ENCODE measurements at regions not wholly inside any gene's neighbourhood (a gene's known extent, or its start where the extent isn't known, plus 50 kb on each side); places are given as distances from the start of the nearest gene placed in this dataset.
"Not testable (repeated sequence)": the region's sequence is repeated elsewhere in the genome, so short reads cannot be mapped to it uniquely, and the experiment has no call there.

DNA sequence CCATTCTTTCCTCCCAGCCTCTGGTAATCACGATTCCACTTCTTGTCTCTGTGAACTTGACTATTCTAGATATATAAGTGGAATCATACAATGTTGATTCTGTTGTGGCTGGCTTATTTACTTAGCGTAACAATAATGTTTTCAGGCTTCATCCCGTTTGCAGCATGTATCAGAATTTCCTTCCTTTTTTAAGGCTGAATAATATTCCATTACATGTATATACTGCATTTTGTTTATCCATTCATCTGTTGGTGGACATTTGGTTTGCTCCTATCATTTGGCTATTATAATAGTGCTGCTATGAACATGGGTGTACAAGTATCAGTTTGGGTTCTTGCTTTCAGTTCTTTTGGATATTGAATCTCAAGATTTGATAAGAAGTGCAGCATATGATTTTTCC lies 239.7 kb upstream of the ZNF608 start:
- no peaks in the 10 kb centered on the region for H3K36me3 ChIP-seq (ENCODE audit: low read depth)
- peaks cover 4% of the 10 kb centered on the region for H3K9me3 ChIP-seq
- intact Hi-C loops (cut with DNase I, micrococcal nuclease): no loop called here
- TF ChIP-seq, protein P1, sequence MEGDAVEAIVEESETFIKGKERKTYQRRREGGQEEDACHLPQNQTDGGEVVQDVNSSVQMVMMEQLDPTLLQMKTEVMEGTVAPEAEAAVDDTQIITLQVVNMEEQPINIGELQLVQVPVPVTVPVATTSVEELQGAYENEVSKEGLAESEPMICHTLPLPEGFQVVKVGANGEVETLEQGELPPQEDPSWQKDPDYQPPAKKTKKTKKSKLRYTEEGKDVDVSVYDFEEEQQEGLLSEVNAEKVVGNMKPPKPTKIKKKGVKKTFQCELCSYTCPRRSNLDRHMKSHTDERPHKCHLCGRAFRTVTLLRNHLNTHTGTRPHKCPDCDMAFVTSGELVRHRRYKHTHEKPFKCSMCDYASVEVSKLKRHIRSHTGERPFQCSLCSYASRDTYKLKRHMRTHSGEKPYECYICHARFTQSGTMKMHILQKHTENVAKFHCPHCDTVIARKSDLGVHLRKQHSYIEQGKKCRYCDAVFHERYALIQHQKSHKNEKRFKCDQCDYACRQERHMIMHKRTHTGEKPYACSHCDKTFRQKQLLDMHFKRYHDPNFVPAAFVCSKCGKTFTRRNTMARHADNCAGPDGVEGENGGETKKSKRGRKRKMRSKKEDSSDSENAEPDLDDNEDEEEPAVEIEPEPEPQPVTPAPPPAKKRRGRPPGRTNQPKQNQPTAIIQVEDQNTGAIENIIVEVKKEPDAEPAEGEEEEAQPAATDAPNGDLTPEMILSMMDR (IDR thresholded peaks at IDR 0.05): no peak
- H3K4me3 ChIP-seq: no peak overlapping the region
- peaks cover 7% of the 10 kb centered on the region for H3K4me1 ChIP-seq (ENCODE audit: low read depth)
- ATAC-seq (no peak), DNase-seq (no peak)

DNA sequence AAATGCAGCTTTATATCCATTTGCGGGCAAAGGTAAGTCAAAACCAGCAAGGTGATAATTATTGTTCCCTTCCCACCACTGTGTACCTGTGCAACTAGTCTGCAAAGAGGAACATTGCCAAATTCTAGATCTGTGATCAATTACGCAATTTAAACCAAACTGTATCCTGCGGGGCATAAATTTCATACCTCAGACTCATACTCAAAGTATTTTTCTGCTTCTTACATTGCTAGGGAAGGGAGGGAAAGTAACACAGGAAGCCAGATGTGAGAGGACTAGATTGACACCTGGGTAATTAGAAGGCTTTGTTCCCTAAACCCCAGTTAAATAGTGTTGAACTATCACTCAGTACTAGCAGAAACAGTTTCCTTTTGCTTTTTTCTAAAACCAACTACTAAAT lies 240.2 kb upstream of the ZNF608 start:
- no peak for ATAC-seq
- DNase-seq: no peak
- TF ChIP-seq, protein P1 (IDR thresholded peaks at IDR 0.05): no peak
- Histone ChIP-seq H3K4me3 (no peak overlapping the region), H3K9me3 (peaks cover 4% of the 10 kb centered on the region), H3K36me3 (ENCODE audit: low read depth) (no peaks in the 10 kb centered on the region), H3K4me1 (ENCODE audit: low read depth) (peaks cover 6% of the 10 kb centered on the region)
- intact Hi-C loops (cut with DNase I, micrococcal nuclease): no loop called here

DNA sequence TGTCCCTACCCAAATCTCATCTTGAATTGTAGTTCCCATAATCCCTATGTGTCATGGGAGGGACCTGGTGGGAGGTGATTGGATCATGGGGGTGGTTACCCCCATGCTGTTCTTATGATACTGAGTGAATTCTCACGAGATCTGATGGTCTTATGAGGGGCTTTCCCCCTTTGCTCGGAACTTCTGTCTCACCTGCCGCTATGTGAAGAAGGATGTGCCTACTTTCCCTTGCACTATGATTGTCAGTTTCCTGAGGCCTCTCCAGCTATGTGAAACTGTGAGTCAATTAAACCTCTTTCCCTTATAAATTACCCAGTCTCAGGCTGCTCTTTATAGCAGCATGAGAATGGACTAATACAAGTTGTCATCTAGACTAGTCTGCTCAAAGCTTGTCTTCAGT lies 241.3 kb upstream of the ZNF608 start:
- ATAC-seq; H3K4me3 ChIP-seq; H3K4me1 ChIP-seq (ENCODE audit: low read depth); intact Hi-C loops (cut with DNase I, micrococcal nuclease); H3K9me3 ChIP-seq; H3K36me3 ChIP-seq (ENCODE audit: low read depth); DNase-seq: not testable (repeated sequence)

DNA sequence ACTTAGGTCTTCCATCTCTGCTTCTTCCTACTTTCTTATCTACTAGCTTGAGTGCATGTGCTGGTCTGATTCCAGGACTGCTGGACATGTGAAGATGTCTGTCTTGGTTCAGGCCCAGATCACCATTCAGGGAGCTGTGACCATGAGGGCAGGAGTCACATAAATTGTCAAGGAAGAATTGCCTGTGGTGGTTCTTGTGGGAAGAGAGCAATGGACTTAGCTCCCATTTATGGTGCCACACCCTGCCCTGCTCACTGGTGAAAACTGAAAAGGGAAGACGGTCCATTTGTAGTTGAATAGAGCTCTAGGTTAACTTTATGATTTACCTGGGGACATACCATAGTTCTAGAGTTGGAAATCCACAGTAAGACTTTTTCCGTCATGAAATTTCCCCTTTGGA lies 244.3 kb upstream of the ZNF608 start:
- H3K4me3 ChIP-seq: no peak overlapping the region
- H3K4me1 ChIP-seq (ENCODE audit: low read depth): no peaks in the 10 kb centered on the region
- no peaks in the 10 kb centered on the region for H3K36me3 ChIP-seq (ENCODE audit: low read depth)
- intact Hi-C loops (cut with DNase I, micrococcal nuclease): no loop called here
- ATAC-seq (peak; percentile 99), DNase-seq (peak in 2 of 3 donors; percentile 70 to 88)
- TF ChIP-seq, protein P1 (IDR thresholded peaks at IDR 0.05): no peak
- H3K9me3 ChIP-seq: peaks cover 4% of the 10 kb centered on the region

DNA sequence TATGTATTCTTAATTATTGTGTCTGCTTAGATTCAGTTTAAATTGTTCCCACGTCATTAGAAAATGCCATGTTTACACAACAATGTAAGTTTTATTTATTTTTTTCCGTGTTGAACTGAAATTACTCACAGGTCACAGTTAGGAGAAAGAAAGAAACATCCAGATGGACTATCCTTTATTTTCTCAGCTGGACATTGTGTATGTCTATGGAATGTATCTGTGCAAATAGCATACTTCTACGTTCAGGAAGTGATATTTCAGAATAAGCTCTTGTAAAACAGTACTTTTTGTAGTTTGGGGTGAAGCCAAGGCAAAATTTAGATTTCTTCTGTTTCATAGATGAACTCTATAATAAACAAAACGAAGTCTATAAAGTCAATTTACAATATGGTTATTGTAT lies 249.0 kb upstream of the ZNF608 start:
- H3K36me3 ChIP-seq (ENCODE audit: low read depth): no peaks in the 10 kb centered on the region
- H3K9me3 ChIP-seq: no peaks in the 10 kb centered on the region
- no peaks in the 10 kb centered on the region for H3K4me1 ChIP-seq (ENCODE audit: low read depth)
- TF ChIP-seq, protein P1 (IDR thresholded peaks at IDR 0.05): no peak
- intact Hi-C loops (cut with DNase I, micrococcal nuclease): no loop called here
- ATAC-seq (no peak), DNase-seq (no peak)
- H3K4me3 ChIP-seq: no peak overlapping the region

DNA sequence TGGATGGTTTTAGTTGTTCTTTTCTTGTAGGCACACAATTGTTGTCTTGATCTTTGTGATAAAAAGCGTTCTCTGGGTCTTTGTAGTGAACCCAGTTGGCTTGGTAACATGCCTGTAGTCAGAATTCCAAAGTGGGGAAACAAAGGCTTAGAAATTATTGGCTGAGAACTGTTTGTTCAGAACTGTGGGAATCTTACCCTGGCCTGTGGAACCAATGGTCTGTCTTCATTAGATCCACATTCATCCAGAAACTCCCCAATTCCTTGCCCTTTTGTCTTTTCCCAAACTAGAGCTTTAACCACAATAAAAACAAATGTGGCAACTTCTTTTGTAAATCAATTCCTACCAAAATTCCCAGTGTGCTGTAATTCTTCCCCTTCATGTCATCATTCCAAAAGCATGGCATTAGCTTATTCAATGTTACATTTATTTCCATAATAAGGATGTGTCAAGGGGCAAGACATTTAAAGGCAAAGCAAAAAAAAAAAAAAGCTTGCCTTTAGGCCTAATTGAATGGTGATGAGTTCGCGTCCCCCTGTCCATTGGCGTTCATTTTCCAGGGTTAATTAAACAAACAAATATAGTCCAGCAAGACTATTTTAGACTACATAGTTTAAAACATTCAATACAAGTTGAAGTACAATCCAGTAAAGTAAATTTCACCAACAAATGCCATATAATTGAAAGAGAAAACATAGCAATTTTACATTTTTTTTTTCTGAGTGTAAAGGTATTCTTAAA lies 249.8 kb upstream of the ZNF608 start:
- DNase-seq (no peak), ATAC-seq (no peak)
- TF ChIP-seq, protein P1 (IDR thresholded peaks at IDR 0.05): no peak
- no peaks in the 10 kb centered on the region for H3K4me1 ChIP-seq (ENCODE audit: low read depth)
- H3K9me3 ChIP-seq: no peaks in the 10 kb centered on the region
- intact Hi-C loops (cut with DNase I, micrococcal nuclease): no loop called here
- H3K36me3 ChIP-seq (ENCODE audit: low read depth): no peaks in the 10 kb centered on the region
- H3K4me3 ChIP-seq: no peak overlapping the region

Measured in mucosa of descending colon (tissue), 3 donors.